HepG2 (cell line): ENCODE measurements at regions not wholly inside any gene's neighbourhood (a gene's known extent, or its start where the extent isn't known, plus 50 kb on each side); places are given as distances from the start of the nearest gene placed in this dataset.

ENCODE experiments used
- ATAC-seq: fragments of 200-7000 bp; cut with Tn5 transposase; 3 replicates; pipeline ENCODE4 v1.9.1; 2020; ENCODE audit warnings: mild to moderate bottlenecking, moderate library complexity
- BruUV-seq: library from RNA; stranded (reverse); fragments of 400-500 nt; replicated peaks from 2 replicates; lab custom pipeline; 2021; lab: Mats Ljungman, UMichigan
- CTCF ChIA-PET: fragments of 300-600 bp; formaldehyde crosslinking; extraction: SDS; loops from one replicate; lab custom pipeline; 2021; ENCODE audit warnings: low total read pairs, inconsistent platforms, low intra/inter-chr PET ratio; lab: Yijun Ruan, JAX
- POLR2A ChIA-PET: fragments of 350-600 bp; sonication (Branson Sonifier 250); formaldehyde crosslinking; loops from one replicate; lab custom pipeline; 2020; ENCODE audit warnings: antibody characterized with exemption, inconsistent platforms; lab: Yijun Ruan, JAX
- DNase-seq: peaks from one replicate; pipeline ENCODE4 v3.0.0-alpha.2; 2015; ENCODE audit warnings: low spot score
- FAIRE-seq: peaks from 3 replicates; lab custom pipeline; 2011; peaks lifted over from hg19 to GRCh38; lab: Jason Lieb, UNC
- H2AFZ ChIP-seq: one replicate; pipeline ENCODE4 v1.6.1; 2011; ENCODE audit warnings: low read length, inconsistent platforms
- H3K27ac ChIP-seq: fragments of 300-600 bp; 3 replicates; pipeline ENCODE4 v1.8.0; 2011; ENCODE audit warnings: mixed run types, mild to moderate bottlenecking, mixed read lengths, low read length, inconsistent platforms; ENCODE audit not compliant: insufficient read depth; ENCODE audit errors: extremely low read length
- H3K27me3 ChIP-seq, 2 experiments: fragments of 200-600 bp in 1 of 2; 2 replicates in 1 of 2; 3 replicates in 1 of 2; pipeline versions ENCODE4 v1.6.0 to v1.8.0; 2011; ENCODE audit warnings: low read length in 2 of 2, mild to moderate bottlenecking in 2 of 2, moderate library complexity in 2 of 2, inconsistent platforms in 1 of 2; ENCODE audit not compliant: insufficient read depth in 2 of 2, control insufficient read depth in 1 of 2
- H3K36me3 ChIP-seq, 2 experiments: fragments of 200-600 bp in 1 of 2; replicated peaks in 1 of 2; 2 replicates in 1 of 2; 3 replicates in 1 of 2; pipeline versions ENCODE4 v1.5.1 to v1.8.0; 2011; ENCODE audit warnings: low read length in 2 of 2, inconsistent platforms in 1 of 2; ENCODE audit not compliant: insufficient read depth in 2 of 2, control insufficient read depth in 1 of 2
- H3K4me1 ChIP-seq: 2 replicates; pipeline ENCODE4 v1.5.1; 2012; ENCODE audit warnings: low read length, inconsistent platforms; ENCODE audit not compliant: insufficient read depth
- H3K4me2 ChIP-seq: 2 replicates; pipeline ENCODE4 v1.6.0; 2011; ENCODE audit warnings: low read depth, low read length, inconsistent platforms
- H3K4me3 ChIP-seq, 3 experiments: fragments of 200-600 bp in 1 of 3; sonication (generic), shearing (Covaris generic) in 1 of 3; replicated peaks in 1 of 3; 2 replicates each; pipeline ENCODE4 v1.5.1; 2011 to 2016; ENCODE audit warnings: low read length in 3 of 3, inconsistent platforms in 2 of 3, low read depth in 2 of 3, mild to moderate bottlenecking in 2 of 3, control low read depth in 1 of 3, mixed read lengths in 1 of 3; ENCODE audit not compliant: insufficient read depth in 1 of 3
- H3K79me2 ChIP-seq: one replicate; pipeline ENCODE4 v1.6.1; 2011; ENCODE audit warnings: low read length, inconsistent platforms; ENCODE audit not compliant: insufficient read depth
- H3K9ac ChIP-seq: 2 replicates; pipeline ENCODE4 v1.6.0; 2011; ENCODE audit warnings: mild to moderate bottlenecking, low read depth, low read length, inconsistent platforms; ENCODE audit not compliant: insufficient read depth
- H3K9me3 ChIP-seq: 2 replicates; pipeline ENCODE4 v1.5.1; 2012; ENCODE audit warnings: mild to moderate bottlenecking, low read length
- H4K20me1 ChIP-seq: 2 replicates; pipeline ENCODE4 v1.6.0; 2011; ENCODE audit warnings: inconsistent platforms, mild to moderate bottlenecking, low read length, moderate library complexity; ENCODE audit not compliant: insufficient read depth
- BHLHE40 ChIP-seq: IDR thresholded peaks from 2 replicates; pipeline ENCODE4 v1.6.1; 2011; ENCODE audit warnings: low read length, improper control_type of control experiment
- ELF1 ChIP-seq: sonication (generic); formaldehyde crosslinking; IDR thresholded peaks from 2 replicates; pipeline ENCODE4 v1.4.0; 2020; ENCODE audit warnings: missing genetic modification reagents
- HMG20A ChIP-seq: IDR thresholded peaks from 2 replicates; pipeline ENCODE4 v1.6.1; 2016; ENCODE audit warnings: borderline replicate concordance
- NRL ChIP-seq: sonication (generic); formaldehyde crosslinking; IDR thresholded peaks from 2 replicates; pipeline ENCODE4 v1.5.0; 2020; ENCODE audit warnings: missing genetic modification reagents, mild to moderate bottlenecking, moderate library complexity, borderline replicate concordance
- PHF20 ChIP-seq: sonication (generic); formaldehyde crosslinking; IDR thresholded peaks from 2 replicates; pipeline ENCODE4 v1.5.0; 2020; ENCODE audit warnings: mild to moderate bottlenecking, missing genetic modification reagents
- RORA ChIP-seq: sonication (generic); formaldehyde crosslinking; IDR thresholded peaks from 2 replicates; pipeline ENCODE4 v1.5.0; 2020; ENCODE audit warnings: mild to moderate bottlenecking, missing genetic modification reagents, moderate library complexity
- SRF ChIP-seq: IDR thresholded peaks from 2 replicates; pipeline ENCODE4 v1.6.1; 2011; ENCODE audit warnings: mild to moderate bottlenecking, low read depth, low read length, moderate library complexity
- ZBTB20 ChIP-seq: sonication (generic); formaldehyde crosslinking; IDR thresholded peaks from 2 replicates; pipeline ENCODE4 v1.8.1; 2023; ENCODE audit warnings: missing genetic modification reagents, low read depth, mild to moderate bottlenecking, borderline replicate concordance
- ZBTB25 ChIP-seq: IDR thresholded peaks from 2 replicates; pipeline ENCODE4 v1.6.1; 2018; ENCODE audit warnings: missing genetic modification reagents
- ZFP90 ChIP-seq: sonication (generic); formaldehyde crosslinking; IDR thresholded peaks from 2 replicates; pipeline ENCODE4 v1.8.0; 2022; ENCODE audit warnings: missing genetic modification reagents, mild to moderate bottlenecking, inconsistent platforms, borderline replicate concordance
- ZNF530 ChIP-seq: sonication (generic); formaldehyde crosslinking; IDR thresholded peaks from 2 replicates; pipeline ENCODE4 v1.5.0; 2020; ENCODE audit warnings: low read depth, mild to moderate bottlenecking, missing genetic modification reagents
- ZNF629 ChIP-seq: sonication (generic); formaldehyde crosslinking; conservative IDR thresholded peaks from 2 replicates; pipeline ENCODE4 v1.5.0; 2020; ENCODE audit warnings: missing genetic modification reagents
- ZNF7 ChIP-seq: IDR thresholded peaks from 2 replicates; pipeline ENCODE4 v1.6.1; 2016; ENCODE audit warnings: missing biosample characterization, missing genetic modification reagents
- ZNF724P ChIP-seq: sonication (generic); formaldehyde crosslinking; IDR thresholded peaks from 2 replicates; pipeline ENCODE4 v1.8.0; 2022; ENCODE audit warnings: missing genetic modification reagents, borderline replicate concordance
- WGBS: methylation state at CpG from one replicate; pipeline ENCODE4 v1.1.6; 2017; ENCODE audit warnings: low lambda C conversion rate; 5-methylcytosine and 5-hydroxymethylcytosine counted together
- in situ Hi-C: cut with HindIII; loops from 2 replicates; pipeline ENCODE4 v1.10.0; 2017; ENCODE audit warnings: low pct_unique_long_range_greater_than_20kb; ENCODE audit not compliant: extremely low pct_ligation_motif_present
- intact Hi-C: fragments of 100-400 bp; cut with micrococcal nuclease; formaldehyde crosslinking; loops from one replicate; pipeline ENCODE4 v1.10.0; 2022; ENCODE audit not compliant: unreplicated experiment
- TF ChIP-seq, protein P1 (sequence below): sonication (generic); formaldehyde crosslinking; IDR thresholded peaks from 2 replicates; pipeline ENCODE4 v1.4.0; 2020; ENCODE audit warnings: missing genetic modification reagents, mild to moderate bottlenecking, borderline replicate concordance
- TF ChIP-seq, protein P2 (sequence below): sonication (generic); formaldehyde crosslinking; IDR thresholded peaks from 2 replicates; pipeline ENCODE4 v1.5.0; 2020; ENCODE audit warnings: missing genetic modification reagents
- TF ChIP-seq, protein P3 (sequence below): sonication (generic); formaldehyde crosslinking; IDR thresholded peaks from 2 replicates; pipeline ENCODE4 v1.8.0; 2022; ENCODE audit warnings: missing genetic modification reagents, mild to moderate bottlenecking, moderate library complexity, borderline replicate concordance
- TF ChIP-seq, protein P4 (sequence below): sonication (generic); formaldehyde crosslinking; IDR thresholded peaks from 2 replicates; pipeline ENCODE4 v1.5.0; 2020; ENCODE audit warnings: missing genetic modification reagents, mild to moderate bottlenecking, borderline replicate concordance

GRCh38 chr10:132471125-132471451 is 66.5 kb upstream of the INPP5A start (continued):
- no peak for TF ChIP-seq ZNF530 (CRISPR knock-in tag)

GRCh38 chr10:132471484-132471883 is 66.1 kb upstream of the INPP5A start:
- in situ Hi-C loops (no loop called here), intact Hi-C loops (no loop called here)
- H3K4me3 ChIP-seq, result no peak overlapping the region
- no peak overlapping the region for H3K9ac ChIP-seq
- H3K4me2 ChIP-seq, result no peak overlapping the region
- H3K27me3 ChIP-seq, result peaks cover 15 to 51% of the 10 kb centered on the region in 2 experiments; a peak in 4 of 5 replicates
- no peaks in the 10 kb centered on the region for H3K79me2 ChIP-seq
- CTCF ChIA-PET, result no interaction called here
- peaks cover 11% of the 10 kb centered on the region for H3K4me1 ChIP-seq
- H3K36me3 ChIP-seq, result no peaks in the 10 kb centered on the region
- whole genome bisulfite sequencing, result 79% methylated on average over 9 of the region's 9 CpGs
- POLR2A ChIA-PET, result no interaction called here
- H3K27ac ChIP-seq, result no peak overlapping the region
- H2AFZ ChIP-seq, result no peak overlapping the region
- H3K9me3 ChIP-seq, result no peaks in the 10 kb centered on the region
- ATAC-seq, result no peak
- H4K20me1 ChIP-seq, result no peaks in the 10 kb centered on the region
- no peak for FAIRE-seq
- no TSS peak for BruUV-seq
- no peak for DNase-seq
- TF ChIP-seq, protein P1, sequence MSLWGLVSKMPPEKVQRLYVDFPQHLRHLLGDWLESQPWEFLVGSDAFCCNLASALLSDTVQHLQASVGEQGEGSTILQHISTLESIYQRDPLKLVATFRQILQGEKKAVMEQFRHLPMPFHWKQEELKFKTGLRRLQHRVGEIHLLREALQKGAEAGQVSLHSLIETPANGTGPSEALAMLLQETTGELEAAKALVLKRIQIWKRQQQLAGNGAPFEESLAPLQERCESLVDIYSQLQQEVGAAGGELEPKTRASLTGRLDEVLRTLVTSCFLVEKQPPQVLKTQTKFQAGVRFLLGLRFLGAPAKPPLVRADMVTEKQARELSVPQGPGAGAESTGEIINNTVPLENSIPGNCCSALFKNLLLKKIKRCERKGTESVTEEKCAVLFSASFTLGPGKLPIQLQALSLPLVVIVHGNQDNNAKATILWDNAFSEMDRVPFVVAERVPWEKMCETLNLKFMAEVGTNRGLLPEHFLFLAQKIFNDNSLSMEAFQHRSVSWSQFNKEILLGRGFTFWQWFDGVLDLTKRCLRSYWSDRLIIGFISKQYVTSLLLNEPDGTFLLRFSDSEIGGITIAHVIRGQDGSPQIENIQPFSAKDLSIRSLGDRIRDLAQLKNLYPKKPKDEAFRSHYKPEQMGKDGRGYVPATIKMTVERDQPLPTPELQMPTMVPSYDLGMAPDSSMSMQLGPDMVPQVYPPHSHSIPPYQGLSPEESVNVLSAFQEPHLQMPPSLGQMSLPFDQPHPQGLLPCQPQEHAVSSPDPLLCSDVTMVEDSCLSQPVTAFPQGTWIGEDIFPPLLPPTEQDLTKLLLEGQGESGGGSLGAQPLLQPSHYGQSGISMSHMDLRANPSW, result no peak
- TF ChIP-seq BHLHE40 (no peak), ZNF629 (no peak), RORA (no peak), ZNF7 (CRISPR knock-in tag) (no peak), HMG20A (no peak), ZNF724P (no peak), ELF1 (CRISPR knock-in tag) (no peak), NRL (CRISPR knock-in tag) (no peak), ZBTB20 (CRISPR knock-in tag) (no peak), ZBTB25 (CRISPR knock-in tag) (no peak), PHF20 (no peak), SRF (no peak), ZFP90 (CRISPR knock-in tag) (no peak)
- TF ChIP-seq, protein P2, sequence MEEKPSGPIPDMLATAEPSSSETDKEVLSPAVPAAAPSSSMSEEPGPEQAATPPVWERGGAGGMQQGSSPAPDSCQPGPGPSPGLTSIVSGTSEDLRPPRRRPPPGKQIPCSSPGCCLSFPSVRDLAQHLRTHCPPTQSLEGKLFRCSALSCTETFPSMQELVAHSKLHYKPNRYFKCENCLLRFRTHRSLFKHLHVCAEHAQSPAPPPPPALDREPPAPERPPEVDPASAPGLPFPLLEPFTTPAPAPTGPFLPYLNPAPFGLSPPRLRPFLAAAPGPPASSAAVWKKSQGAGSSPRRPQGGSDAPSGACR (CRISPR knock-in tag), result no peak
- TF ChIP-seq, protein P3, sequence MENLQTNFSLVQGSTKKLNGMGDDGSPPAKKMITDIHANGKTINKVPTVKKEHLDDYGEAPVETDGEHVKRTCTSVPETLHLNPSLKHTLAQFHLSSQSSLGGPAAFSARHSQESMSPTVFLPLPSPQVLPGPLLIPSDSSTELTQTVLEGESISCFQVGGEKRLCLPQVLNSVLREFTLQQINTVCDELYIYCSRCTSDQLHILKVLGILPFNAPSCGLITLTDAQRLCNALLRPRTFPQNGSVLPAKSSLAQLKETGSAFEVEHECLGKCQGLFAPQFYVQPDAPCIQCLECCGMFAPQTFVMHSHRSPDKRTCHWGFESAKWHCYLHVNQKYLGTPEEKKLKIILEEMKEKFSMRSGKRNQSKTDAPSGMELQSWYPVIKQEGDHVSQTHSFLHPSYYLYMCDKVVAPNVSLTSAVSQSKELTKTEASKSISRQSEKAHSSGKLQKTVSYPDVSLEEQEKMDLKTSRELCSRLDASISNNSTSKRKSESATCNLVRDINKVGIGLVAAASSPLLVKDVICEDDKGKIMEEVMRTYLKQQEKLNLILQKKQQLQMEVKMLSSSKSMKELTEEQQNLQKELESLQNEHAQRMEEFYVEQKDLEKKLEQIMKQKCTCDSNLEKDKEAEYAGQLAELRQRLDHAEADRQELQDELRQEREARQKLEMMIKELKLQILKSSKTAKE (CRISPR knock-in tag), result no peak
- TF ChIP-seq, protein P4, sequence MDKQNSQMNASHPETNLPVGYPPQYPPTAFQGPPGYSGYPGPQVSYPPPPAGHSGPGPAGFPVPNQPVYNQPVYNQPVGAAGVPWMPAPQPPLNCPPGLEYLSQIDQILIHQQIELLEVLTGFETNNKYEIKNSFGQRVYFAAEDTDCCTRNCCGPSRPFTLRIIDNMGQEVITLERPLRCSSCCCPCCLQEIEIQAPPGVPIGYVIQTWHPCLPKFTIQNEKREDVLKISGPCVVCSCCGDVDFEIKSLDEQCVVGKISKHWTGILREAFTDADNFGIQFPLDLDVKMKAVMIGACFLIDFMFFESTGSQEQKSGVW (CRISPR knock-in tag), result no peak
